ENCODE measurements at regions not wholly inside any gene's neighbourhood (a gene's known extent, or its start where the extent isn't known, plus 50 kb on each side); places are given as distances from the start of the nearest gene placed in this dataset.
"Not testable (repeated sequence)": the region's sequence is repeated elsewhere in the genome, so short reads cannot be mapped to it uniquely, and the experiment has no call there.

- intact Hi-C loops (cut with DNase I) = not testable (repeated sequence)
- peak in 37 of 42 donors; percentile 4 to 64 (median 34) for DNase-seq
These were observed 53.6 kb upstream of the PLGLB1 start for GRCh38 chr2:87075054-87075790.

GRCh38 chr2:87075791-87076252 lies 54.2 kb upstream of the PLGLB1 start:
- intact Hi-C loops (cut with DNase I) = not testable (repeated sequence)
- peak in 41 of 42 donors; percentile 13 to 70 (median 45) for DNase-seq

GRCh38 chr2:87076253-87077123 lies 54.8 kb upstream of the PLGLB1 start:
- DNase-seq = peak; percentile 85 to 97 (median 93)
- intact Hi-C loops (cut with DNase I) = not testable (repeated sequence)

- intact Hi-C loops (cut with DNase I); DNase-seq: not testable (repeated sequence)
These were observed 55.4 kb upstream of the PLGLB1 start for GRCh38 chr2:87077124-87077446.

GRCh38 chr2:87081727-87082126 lies 60.1 kb upstream of the PLGLB1 start:
- DNase-seq; intact Hi-C loops (cut with DNase I): not testable (repeated sequence)

- intact Hi-C loops (cut with DNase I); DNase-seq: not testable (repeated sequence)
These were observed 66.4 kb upstream of the PLGLB1 start for GRCh38 chr2:87088079-87088478.

- intact Hi-C loops (cut with DNase I); DNase-seq: not testable (repeated sequence)
These were observed 67.8 kb upstream of the PLGLB1 start for GRCh38 chr2:87089401-87089800.

GRCh38 chr2:87093252-87093651 lies 71.6 kb upstream of the PLGLB1 start:
- DNase-seq; intact Hi-C loops (cut with DNase I): not testable (repeated sequence)

GRCh38 chr2:87093937-87094529 lies 72.4 kb upstream of the PLGLB1 start:
- intact Hi-C loops (cut with DNase I) = not testable (repeated sequence)
- peak in 10 of 42 donors; percentile 5 to 38 (median 22) for DNase-seq

- intact Hi-C loops (cut with DNase I); DNase-seq: not testable (repeated sequence)
These were observed 74.2 kb upstream of the PLGLB1 start for GRCh38 chr2:87095804-87096203.

- intact Hi-C loops (cut with DNase I); DNase-seq: not testable (repeated sequence)
These were observed 107.3 kb upstream of the PLGLB1 start for GRCh38 chr2:87128761-87129553.

GRCh38 chr2:87132577-87132976 lies 110.9 kb upstream of the PLGLB1 start:
- intact Hi-C loops (cut with DNase I) = not testable (repeated sequence)

GRCh38 chr2:87151835-87152493 lies 130.3 kb upstream of the PLGLB1 start:
- intact Hi-C loops (cut with DNase I); DNase-seq: not testable (repeated sequence)

More at GRCh38 chr2:87132577-87132976, 110.9 kb upstream of the PLGLB1 start:
- not testable (repeated sequence) for DNase-seq

- intact Hi-C loops (cut with DNase I); DNase-seq: not testable (repeated sequence)
These were observed 152.8 kb upstream of the PLGLB1 start for GRCh38 chr2:87174454-87174853.

- DNase-seq; intact Hi-C loops (cut with DNase I): not testable (repeated sequence)
These were observed 161.7 kb upstream of the PLGLB1 start for GRCh38 chr2:87183373-87183772.

GRCh38 chr2:87184260-87184659 lies 162.6 kb upstream of the PLGLB1 start:
- intact Hi-C loops (cut with DNase I) = not testable (repeated sequence)

GRCh38 chr2:87189214-87189613 lies 167.6 kb upstream of the PLGLB1 start:
- intact Hi-C loops (cut with DNase I); DNase-seq: not testable (repeated sequence)

More at GRCh38 chr2:87184260-87184659, 162.6 kb upstream of the PLGLB1 start:
- not testable (repeated sequence) for DNase-seq

- intact Hi-C loops (cut with DNase I); DNase-seq: not testable (repeated sequence)
These were observed 171.7 kb upstream of the PLGLB1 start for GRCh38 chr2:87193336-87193735.
